NCI-H2171 treated with DMSO at 0.1 percent for 48 hours (cell line): ENCODE measurements at regions not wholly inside any gene's neighbourhood (a gene's known extent, or its start where the extent isn't known, plus 50 kb on each side); places are given as distances from the start of the nearest gene placed in this dataset.

Source experiments
- DNase-seq: peaks from one replicate; lab custom pipeline; 2025; lab: John Stamatoyannopoulos, UW

GRCh38 chr15:95563634-95564033 lies 766.9 kb upstream of the NR2F2 start:
- no peak for DNase-seq

- no peak for DNase-seq
Measured at GRCh38 chr15:95565016-95565600, 765.4 kb upstream of the NR2F2 start.

DNA sequence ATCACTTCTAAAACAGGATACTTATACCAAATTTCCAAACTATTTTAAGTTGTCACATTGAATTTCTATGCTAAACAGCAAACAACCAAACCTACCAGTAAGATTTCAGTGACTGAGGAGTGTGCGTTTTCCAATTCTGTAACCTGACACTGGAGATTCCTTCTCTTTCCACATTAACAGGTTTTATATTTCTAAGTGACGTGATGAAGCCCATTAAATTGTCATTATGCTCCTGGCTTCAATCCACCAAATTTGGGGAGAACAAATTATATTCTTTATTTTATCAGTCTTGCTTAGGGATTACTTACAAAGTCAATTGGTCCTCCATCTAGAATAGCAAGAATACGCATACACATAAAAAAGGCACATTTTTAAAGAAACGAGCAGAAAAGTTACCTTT lies 764.8 kb upstream of the NR2F2 start:
- DNase-seq, result peak; percentile 14

DNA sequence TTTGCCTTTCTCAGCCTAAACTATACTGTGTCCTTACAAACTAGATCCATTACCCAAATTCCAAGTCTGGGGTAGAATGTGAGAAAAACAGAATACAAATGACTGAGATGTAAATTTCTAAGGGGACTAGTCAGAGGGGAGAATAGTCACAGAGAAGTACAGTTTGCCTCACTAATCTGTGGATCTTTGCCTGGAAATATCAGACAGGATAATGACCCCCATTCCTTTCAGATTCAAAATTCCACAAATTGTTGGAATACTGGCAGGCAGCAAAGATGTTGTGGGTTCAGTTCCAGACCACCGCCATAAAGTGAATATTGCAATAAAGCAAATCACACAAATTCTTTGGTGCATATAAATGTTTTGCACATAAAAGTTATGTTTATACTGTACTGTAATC lies 762.8 kb upstream of the NR2F2 start:
- DNase-seq, result no peak

DNA sequence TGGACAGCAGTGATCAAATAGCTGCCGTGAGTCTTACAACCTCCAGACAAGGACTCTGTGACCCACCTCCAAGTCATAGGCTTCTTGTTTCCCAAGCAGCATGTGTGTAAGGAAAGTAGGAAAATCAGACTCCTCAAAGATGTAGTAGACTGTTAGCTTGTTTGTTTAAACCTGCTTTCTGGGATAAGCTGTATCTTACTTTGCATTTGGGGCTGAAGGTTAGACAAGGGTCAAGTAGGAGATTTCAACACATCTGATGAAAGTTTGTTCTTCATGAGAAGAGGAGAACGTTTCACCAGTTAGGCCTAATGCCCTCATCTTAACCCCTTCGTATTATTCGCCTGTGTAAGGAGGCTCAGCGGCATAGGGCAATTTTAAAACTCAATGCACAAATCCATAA lies 756.4 kb upstream of the NR2F2 start:
- DNase-seq, result no peak

DNA sequence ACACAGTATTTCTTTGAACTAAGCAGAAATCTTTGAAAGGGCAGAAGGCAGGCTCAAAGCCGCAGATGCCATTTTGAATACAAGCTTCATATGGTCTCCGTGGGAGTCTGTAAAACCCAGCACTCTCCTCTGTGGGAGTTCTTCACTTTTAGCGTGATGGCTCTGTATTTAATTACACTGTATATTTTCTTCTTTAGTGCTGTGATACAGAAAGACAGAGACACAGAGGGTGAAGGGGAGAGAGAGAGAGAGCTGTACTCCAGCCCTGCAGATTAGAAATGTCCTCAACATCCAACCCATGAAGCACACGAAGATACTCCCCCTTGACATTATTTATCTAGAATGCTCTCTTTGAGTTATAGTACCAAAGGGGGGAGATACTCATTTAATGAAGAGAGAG lies 752.6 kb upstream of the NR2F2 start:
- no peak for DNase-seq

DNA sequence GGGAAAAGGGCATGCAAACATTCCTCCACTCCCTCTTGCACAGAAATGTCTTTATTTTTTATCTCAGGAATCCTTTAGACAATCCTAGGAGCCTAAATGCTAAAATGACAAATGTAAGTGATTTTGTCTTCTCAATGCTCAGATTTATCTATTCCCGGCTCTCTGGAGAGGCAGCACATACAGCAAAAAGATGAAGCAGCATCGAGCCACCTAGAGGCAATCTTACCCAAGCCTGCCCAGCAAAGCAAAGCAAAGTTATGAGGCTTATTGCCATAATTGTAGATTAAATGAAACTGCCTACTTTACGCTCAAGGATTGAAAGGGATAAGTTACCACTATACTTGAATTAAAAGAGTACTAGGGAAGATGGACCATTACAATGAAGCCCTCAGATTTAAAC lies 750.4 kb upstream of the NR2F2 start:
- DNase-seq, result no peak

DNA sequence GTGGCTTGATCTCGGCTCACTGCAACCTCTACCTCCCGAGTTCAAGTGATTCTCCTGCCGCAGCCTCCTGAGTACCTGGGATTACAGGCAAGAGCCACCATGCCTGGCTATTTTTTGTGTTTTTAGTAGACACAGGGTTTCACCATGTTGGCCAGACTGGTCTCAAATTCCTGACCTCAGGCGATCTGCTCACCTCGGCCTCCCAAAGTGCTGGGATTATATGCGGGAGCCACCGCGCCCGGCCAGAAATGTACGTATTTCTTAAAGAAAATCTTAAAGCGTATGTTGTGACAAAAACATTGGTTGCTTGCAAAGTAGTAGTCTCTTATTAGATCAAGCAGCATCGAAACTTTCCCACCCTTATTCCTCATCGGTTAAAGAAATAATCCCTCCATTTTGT lies 748.9 kb upstream of the NR2F2 start:
- no peak for DNase-seq

DNA sequence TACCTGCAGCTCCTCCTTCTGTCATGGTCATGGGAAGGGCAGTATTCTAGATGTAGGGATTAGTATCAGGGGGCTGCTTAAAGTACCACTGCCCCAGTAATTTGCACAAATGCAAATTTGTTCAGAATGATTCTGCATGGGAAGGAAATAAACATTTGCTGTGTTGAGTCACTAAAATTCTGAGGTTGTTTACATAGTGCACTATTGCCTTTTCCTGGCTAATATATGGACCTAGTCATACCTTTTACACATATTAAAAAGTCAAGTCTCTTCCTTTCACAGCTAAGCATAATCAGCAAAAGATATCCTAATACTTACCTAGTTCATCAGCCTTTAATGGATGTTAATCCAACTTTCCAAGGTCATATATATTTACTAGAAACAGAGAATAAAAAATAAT lies 746.4 kb upstream of the NR2F2 start:
- no peak for DNase-seq

GRCh38 chr15:95588056-95588455 lies 742.4 kb upstream of the NR2F2 start:
- no peak for DNase-seq

DNA sequence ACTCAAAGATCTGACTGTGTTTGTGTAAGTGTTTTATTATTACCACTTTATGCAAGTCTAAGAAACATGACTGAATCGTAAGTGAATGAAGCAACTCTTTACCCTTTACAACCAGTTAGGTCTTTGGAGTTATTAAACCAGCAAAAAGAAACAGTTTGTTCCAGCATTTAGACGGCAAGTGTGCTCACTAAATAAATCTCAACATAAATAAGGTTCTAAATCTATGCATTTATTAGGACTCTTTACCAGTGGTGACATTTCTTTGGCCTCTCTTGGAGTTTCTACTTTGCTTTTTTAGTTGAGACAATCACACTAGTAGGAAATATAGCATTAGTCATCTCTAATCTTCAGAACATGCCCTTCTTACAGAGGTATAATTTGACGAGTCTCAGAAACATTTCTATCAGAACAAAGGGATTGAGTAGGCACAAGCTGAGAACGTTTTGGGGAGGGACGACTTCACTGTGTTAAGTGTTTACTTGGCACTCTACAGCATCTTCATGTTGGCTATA lies 739.9 kb upstream of the NR2F2 start:
- DNase-seq, result no peak

DNA sequence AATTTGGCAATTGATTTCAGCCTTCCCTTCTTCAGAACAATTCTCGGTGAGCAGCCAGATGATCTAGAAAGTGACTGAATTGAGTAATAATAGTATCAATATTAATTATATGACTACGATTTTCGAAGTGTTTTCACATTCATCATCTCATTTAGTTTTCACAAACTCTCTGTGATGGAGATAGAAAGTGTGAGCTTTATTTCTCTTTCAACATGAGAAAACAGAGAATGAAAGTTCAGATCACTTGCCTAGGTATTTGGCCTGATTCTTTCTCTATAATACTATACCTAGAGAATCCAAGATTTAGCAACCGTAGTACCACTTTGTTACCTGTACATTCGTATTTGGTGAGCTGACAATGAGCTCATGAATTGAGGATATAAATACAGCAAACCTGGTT lies 739.2 kb upstream of the NR2F2 start:
- DNase-seq, result no peak

DNA sequence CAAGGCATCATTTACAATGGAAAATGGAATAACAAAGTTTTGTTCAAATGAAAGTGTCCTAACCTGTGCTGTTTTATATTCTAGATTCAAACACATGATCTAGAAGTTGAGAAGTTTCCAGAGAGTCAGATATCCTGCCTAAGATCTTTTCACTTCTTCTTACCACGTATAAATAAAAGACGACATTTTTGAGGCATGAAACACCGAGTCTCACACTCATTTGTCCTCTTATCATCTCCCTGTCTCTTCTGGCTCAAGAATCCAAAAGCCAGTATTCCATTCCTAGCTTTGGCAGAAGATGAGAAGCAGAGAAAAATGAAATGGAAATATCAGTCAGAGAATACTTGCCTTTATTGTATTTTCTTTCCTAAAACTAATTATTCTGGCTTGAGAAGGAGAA lies 738.6 kb upstream of the NR2F2 start:
- no peak for DNase-seq

- DNase-seq, result no peak
Measured at GRCh38 chr15:95594496-95594895, 736.0 kb upstream of the NR2F2 start.

DNA sequence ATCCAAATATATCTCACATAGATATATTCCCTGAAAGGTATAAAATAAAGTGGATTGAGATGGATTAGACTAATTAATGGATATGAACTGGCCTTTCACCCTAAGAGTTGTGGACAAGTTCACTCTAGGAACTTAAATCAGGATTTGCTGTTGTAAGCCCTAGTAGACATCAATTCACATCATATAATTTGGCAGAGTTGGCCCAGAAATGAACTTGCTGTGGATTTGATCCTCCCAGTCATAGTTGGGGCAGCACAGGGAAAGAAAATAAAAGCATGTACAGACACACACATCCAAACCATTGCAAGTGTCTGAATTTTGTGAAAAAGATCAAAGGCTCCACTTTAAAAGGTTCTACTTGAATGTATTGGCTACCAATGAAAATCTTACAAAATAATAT lies 734.7 kb upstream of the NR2F2 start:
- DNase-seq, result no peak

- DNase-seq, result no peak
Measured at GRCh38 chr15:95596496-95596895, 734.0 kb upstream of the NR2F2 start.

DNA sequence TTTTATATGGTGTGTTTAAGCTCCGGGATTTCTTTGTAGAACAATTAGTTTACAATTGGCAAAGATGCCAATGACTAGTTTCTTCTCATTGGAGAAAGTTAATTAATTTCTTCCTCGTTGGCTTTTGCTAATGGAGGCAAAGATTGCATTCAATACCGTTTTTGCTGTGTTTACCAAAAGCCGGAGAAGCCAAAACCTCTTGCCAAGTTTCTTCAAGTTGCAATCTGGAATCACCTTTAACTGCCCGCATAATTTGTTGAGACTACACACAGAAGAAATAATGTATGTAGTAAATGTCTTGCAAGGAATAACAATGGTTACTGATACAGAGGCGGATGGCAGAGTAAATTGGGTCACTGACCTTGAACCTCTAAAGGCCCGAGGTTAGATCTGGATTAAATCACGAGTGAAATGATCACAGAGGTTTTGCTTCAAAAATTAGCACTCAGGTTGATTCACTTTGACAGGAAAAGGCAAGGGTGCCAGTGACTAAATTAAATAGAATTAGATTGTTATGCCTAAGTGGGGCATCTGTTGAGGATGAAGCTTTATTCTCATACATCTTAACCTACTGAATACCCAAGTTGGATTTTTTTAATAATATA lies 732.1 kb upstream of the NR2F2 start:
- DNase-seq, result no peak

- no peak for DNase-seq
Measured at GRCh38 chr15:95600367-95600766, 730.1 kb upstream of the NR2F2 start.

DNA sequence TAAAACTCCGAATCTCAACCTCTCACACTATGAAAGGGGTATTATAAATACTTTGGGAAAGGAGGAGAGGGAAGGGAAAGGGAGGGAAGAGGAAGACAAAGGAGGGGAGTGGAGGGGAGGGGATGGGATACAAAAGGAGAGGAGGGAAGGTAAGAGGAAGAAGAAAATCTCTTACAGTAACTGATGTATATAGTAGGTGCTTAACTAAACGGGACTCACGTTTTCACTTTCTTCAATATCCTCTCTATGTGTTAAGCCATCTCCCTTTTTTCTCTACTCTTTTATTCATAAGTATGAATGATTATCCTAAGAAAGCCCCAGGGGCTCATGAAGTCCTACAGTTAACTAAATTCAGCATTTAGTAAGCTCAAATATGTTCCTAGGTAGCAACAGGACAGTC lies 729.6 kb upstream of the NR2F2 start:
- DNase-seq, result no peak

DNA sequence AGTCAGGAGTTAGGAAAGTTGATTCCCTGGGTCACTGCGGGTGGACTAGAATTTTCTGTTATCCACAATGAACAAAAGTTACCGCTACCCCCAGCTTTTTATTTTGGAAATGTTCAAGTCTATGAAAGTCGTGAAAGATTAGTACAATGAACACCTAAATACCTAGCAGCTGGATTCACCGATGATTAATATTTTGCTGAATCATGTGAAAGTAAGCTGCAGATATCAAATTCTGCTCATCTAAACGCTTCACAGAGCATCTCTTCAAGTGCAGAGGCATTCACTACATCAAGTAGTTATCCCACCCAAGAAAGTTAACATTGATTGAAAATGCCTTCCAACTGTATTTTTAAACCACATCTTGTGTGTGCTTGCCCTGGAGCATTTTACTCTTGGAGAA lies 729.0 kb upstream of the NR2F2 start:
- DNase-seq, result no peak

GRCh38 chr15:95603802-95604201 lies 726.7 kb upstream of the NR2F2 start:
- no peak for DNase-seq

DNA sequence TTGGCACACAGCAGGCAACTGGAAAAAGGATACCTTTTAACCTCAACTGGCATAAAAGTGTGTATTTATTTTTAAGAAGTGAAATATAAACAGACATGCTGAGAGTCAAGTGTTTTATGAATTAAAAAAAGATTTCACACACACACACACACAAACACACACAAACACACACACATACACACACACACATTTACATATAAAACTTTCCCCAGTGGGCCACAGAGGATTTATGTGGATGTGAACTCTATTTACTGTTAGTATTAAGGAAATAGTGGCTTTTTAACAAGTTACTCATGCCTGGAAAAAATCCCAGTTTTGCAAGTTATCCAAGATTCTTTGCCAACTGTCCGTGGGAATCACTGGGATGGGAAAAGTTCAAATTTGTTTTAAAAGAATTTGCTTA lies 725.9 kb upstream of the NR2F2 start:
- DNase-seq, result no peak

DNA sequence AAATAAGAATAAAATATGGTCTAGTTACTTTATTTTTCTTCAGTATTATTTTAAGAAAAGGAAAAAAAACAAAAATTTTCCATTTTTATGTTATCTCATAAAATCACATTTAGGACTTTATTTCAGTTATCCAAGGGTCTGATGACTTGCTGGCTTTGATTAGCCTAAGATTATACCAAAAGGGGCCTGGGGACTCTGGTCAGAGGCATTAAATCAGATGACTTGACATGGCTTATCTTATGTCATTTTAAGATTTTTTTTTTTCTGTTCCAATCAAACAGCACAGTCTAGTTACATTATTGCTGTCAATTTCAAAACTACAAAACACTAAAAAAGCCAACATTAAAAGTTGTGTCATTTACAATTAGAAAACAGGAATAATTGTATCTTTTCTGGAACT lies 725.4 kb upstream of the NR2F2 start:
- DNase-seq, result no peak

GRCh38 chr15:95606551-95606950 lies 723.9 kb upstream of the NR2F2 start:
- DNase-seq, result no peak
